ENCODE measurements at regions not wholly inside any gene's neighbourhood (a gene's known extent, or its start where the extent isn't known, plus 50 kb on each side); places are given as distances from the start of the nearest gene placed in this dataset.

GRCh38 chr11:134837166-134837886 lies 425.3 kb upstream of the B3GAT1 start:
- H3K36me3 ChIP-seq (ENCODE audit: insufficient read depth, low read length) = no peaks in the 10 kb centered on the region
- peaks cover 3% of the 10 kb centered on the region for H3K9me3 ChIP-seq (ENCODE audit: low read depth, low read length)
- no peak overlapping the region for H3K27ac ChIP-seq (ENCODE audit: low read depth, low read length)
- H3K4me3 ChIP-seq (ENCODE audit: insufficient read depth, low read length) = no peak overlapping the region
- no peaks in the 10 kb centered on the region for H3K4me1 ChIP-seq (ENCODE audit: insufficient read depth, low read length)
- DNase-seq (ENCODE audit: insufficient read length, low spot score, missing footprints) = no peak
- H3K4me2 ChIP-seq (ENCODE audit: insufficient read depth, low read length) = no peak overlapping the region
- H3K79me2 ChIP-seq (ENCODE audit: insufficient read depth, low read length) = no peaks in the 10 kb centered on the region
- TF ChIP-seq, protein P1, sequence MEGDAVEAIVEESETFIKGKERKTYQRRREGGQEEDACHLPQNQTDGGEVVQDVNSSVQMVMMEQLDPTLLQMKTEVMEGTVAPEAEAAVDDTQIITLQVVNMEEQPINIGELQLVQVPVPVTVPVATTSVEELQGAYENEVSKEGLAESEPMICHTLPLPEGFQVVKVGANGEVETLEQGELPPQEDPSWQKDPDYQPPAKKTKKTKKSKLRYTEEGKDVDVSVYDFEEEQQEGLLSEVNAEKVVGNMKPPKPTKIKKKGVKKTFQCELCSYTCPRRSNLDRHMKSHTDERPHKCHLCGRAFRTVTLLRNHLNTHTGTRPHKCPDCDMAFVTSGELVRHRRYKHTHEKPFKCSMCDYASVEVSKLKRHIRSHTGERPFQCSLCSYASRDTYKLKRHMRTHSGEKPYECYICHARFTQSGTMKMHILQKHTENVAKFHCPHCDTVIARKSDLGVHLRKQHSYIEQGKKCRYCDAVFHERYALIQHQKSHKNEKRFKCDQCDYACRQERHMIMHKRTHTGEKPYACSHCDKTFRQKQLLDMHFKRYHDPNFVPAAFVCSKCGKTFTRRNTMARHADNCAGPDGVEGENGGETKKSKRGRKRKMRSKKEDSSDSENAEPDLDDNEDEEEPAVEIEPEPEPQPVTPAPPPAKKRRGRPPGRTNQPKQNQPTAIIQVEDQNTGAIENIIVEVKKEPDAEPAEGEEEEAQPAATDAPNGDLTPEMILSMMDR (IDR thresholded peaks at IDR 0.05; ENCODE audit: extremely low read depth, low read depth, low read length) = no peak
- H2AFZ ChIP-seq (ENCODE audit: low read length) = no peak overlapping the region
- no peaks in the 10 kb centered on the region for H4K20me1 ChIP-seq (ENCODE audit: insufficient read depth, low read length)
- no peaks in the 10 kb centered on the region for H3K27me3 ChIP-seq (ENCODE audit: insufficient read depth, low read length)

DNA sequence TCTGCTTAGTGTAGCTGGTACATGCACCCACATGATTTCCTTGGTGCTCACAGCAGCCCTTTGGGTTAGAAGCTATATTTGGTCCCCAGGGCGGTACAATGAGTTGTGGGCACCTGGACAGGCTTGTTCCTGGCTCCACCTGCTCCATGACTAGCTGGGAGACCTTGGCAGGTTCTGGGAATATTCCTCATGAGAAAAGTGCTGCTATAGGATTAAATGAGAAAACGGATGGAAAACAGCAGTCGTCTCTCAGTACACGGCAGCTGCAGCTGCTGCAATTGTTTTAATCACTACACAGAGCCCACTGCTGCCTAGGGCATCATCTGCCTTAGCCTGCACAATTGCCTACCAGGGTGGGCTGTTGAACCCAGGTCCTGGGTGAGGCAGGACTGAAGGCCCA lies 424.5 kb upstream of the B3GAT1 start:
- no peaks in the 10 kb centered on the region for H3K79me2 ChIP-seq (ENCODE audit: insufficient read depth, low read length)
- H3K4me2 ChIP-seq (ENCODE audit: insufficient read depth, low read length) = no peak overlapping the region
- TF ChIP-seq, protein P1 (IDR thresholded peaks at IDR 0.05; ENCODE audit: extremely low read depth, low read depth, low read length) = no peak
- H3K4me3 ChIP-seq (ENCODE audit: insufficient read depth, low read length) = no peak overlapping the region
- H3K27me3 ChIP-seq (ENCODE audit: insufficient read depth, low read length) = no peaks in the 10 kb centered on the region
- no peak for DNase-seq (ENCODE audit: insufficient read length, low spot score, missing footprints)
- H2AFZ ChIP-seq (ENCODE audit: low read length) = no peak overlapping the region
- no peak overlapping the region for H3K27ac ChIP-seq (ENCODE audit: low read depth, low read length)
- H3K4me1 ChIP-seq (ENCODE audit: insufficient read depth, low read length) = no peaks in the 10 kb centered on the region
- peaks cover 2% of the 10 kb centered on the region for H3K9me3 ChIP-seq (ENCODE audit: low read depth, low read length)
- no peaks in the 10 kb centered on the region for H4K20me1 ChIP-seq (ENCODE audit: insufficient read depth, low read length)
- no peaks in the 10 kb centered on the region for H3K36me3 ChIP-seq (ENCODE audit: insufficient read depth, low read length)

DNA sequence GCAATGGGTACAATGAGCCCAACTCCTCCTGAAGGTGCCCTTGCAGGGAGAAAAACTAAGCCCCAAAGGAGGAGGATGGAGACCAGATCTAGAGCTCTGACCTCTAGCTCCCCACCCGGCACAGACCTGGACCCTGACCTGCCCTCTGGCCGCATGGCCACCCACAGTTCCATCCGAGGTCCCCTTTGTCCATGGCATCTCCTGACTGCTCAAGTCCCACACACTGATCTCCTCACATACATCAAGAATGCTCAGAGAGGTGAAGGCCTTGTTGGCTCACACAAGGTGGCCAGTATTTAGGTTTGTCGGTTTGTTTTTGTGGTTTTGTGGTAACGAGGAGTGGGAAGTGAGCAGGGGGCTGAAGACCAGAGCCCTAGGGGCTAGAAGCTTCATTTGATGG lies 423.5 kb upstream of the B3GAT1 start:
- Histone ChIP-seq H3K27me3 (ENCODE audit: insufficient read depth, low read length) (no peaks in the 10 kb centered on the region), H3K79me2 (ENCODE audit: insufficient read depth, low read length) (no peaks in the 10 kb centered on the region), H3K4me3 (ENCODE audit: insufficient read depth, low read length) (no peak overlapping the region), H4K20me1 (ENCODE audit: insufficient read depth, low read length) (no peaks in the 10 kb centered on the region), H2AFZ (ENCODE audit: low read length) (no peak overlapping the region), H3K27ac (ENCODE audit: low read depth, low read length) (no peak overlapping the region), H3K4me2 (ENCODE audit: insufficient read depth, low read length) (no peak overlapping the region), H3K4me1 (ENCODE audit: insufficient read depth, low read length) (no peaks in the 10 kb centered on the region), H3K9me3 (ENCODE audit: low read depth, low read length) (peaks cover 2% of the 10 kb centered on the region), H3K36me3 (ENCODE audit: insufficient read depth, low read length) (no peaks in the 10 kb centered on the region)
- TF ChIP-seq, protein P1 (IDR thresholded peaks at IDR 0.05; ENCODE audit: extremely low read depth, low read depth, low read length) = no peak
- DNase-seq (ENCODE audit: insufficient read length, low spot score, missing footprints) = no peak

- H3K36me3 ChIP-seq (ENCODE audit: insufficient read depth, low read length) = no peaks in the 10 kb centered on the region
- H3K4me3 ChIP-seq (ENCODE audit: insufficient read depth, low read length) = no peak overlapping the region
- TF ChIP-seq, protein P1 (IDR thresholded peaks at IDR 0.05; ENCODE audit: extremely low read depth, low read depth, low read length) = no peak
- H3K27me3 ChIP-seq (ENCODE audit: insufficient read depth, low read length) = no peaks in the 10 kb centered on the region
- H4K20me1 ChIP-seq (ENCODE audit: insufficient read depth, low read length) = no peaks in the 10 kb centered on the region
- no peaks in the 10 kb centered on the region for H3K79me2 ChIP-seq (ENCODE audit: insufficient read depth, low read length)
- H2AFZ ChIP-seq (ENCODE audit: low read length) = no peak overlapping the region
- no peak overlapping the region for H3K27ac ChIP-seq (ENCODE audit: low read depth, low read length)
- no peaks in the 10 kb centered on the region for H3K4me1 ChIP-seq (ENCODE audit: insufficient read depth, low read length)
- H3K9me3 ChIP-seq (ENCODE audit: low read depth, low read length) = no peaks in the 10 kb centered on the region
- no peak for DNase-seq (ENCODE audit: insufficient read length, low spot score, missing footprints)
- no peak overlapping the region for H3K4me2 ChIP-seq (ENCODE audit: insufficient read depth, low read length)
Observed at GRCh38 chr11:134830312-134830711, 418.3 kb upstream of the B3GAT1 start.

All from osteoblast (primary cell).